A673 (cell line): ENCODE measurements at regions not wholly inside any gene's neighbourhood (a gene's known extent, or its start where the extent isn't known, plus 50 kb on each side); places are given as distances from the start of the nearest gene placed in this dataset.

Source experiments
- BruUV-seq: library from RNA; stranded (reverse); fragments of 400-500 nt; replicated peaks from 2 replicates; lab custom pipeline; 2021; lab: Mats Ljungman, UMichigan
- CTCF ChIA-PET: fragments of 300-600 bp; sonication (Branson Sonifier 250); formaldehyde crosslinking; loops from one replicate; lab custom pipeline; 2022; ENCODE audit warnings: antibody characterized with exemption; lab: Charles Lee
- POLR2A ChIA-PET: fragments of 300-600 bp; sonication (Branson Sonifier 250); formaldehyde crosslinking; loops from one replicate; lab custom pipeline; 2022; ENCODE audit warnings: antibody characterized with exemption; ENCODE audit not compliant: low non-redundant PET; lab: Charles Lee
- DNase-seq: peaks from one replicate; pipeline ENCODE4 v3.0.0-alpha.2; 2015; ENCODE audit warnings: low spot score
- H3K27ac ChIP-seq: fragments of 200-600 bp; sonication (generic); 2 replicates; pipeline ENCODE4 v1.5.1; 2016; ENCODE audit warnings: mixed run types, low read depth, mild to moderate bottlenecking, mixed read lengths, antibody characterized with exemption, low read length; ENCODE audit not compliant: poor library complexity, severe bottlenecking
- H3K27me3 ChIP-seq: fragments of 200-600 bp; sonication (generic); replicated peaks from 2 replicates; pipeline ENCODE4 v1.6.1; 2017; ENCODE audit warnings: mixed run types, low read depth, mild to moderate bottlenecking, mixed read lengths, antibody characterized with exemption, low read length; ENCODE audit not compliant: insufficient read depth, poor library complexity
- H3K36me3 ChIP-seq: fragments of 200-600 bp; sonication (generic); 2 replicates; pipeline ENCODE4 v1.6.1; 2016; ENCODE audit warnings: mixed run types, mild to moderate bottlenecking, mixed read lengths, antibody characterized with exemption, low read length; ENCODE audit not compliant: insufficient read depth, poor library complexity, severe bottlenecking
- H3K4me1 ChIP-seq: fragments of 200-600 bp; sonication (generic); 2 replicates; pipeline ENCODE4 v1.6.1; 2017; ENCODE audit warnings: mixed run types, mild to moderate bottlenecking, mixed read lengths, antibody characterized with exemption, low read length; ENCODE audit not compliant: insufficient read depth, poor library complexity, severe bottlenecking
- H3K4me3 ChIP-seq: fragments of 200-600 bp; sonication (generic); 2 replicates; pipeline ENCODE4 v1.5.1; 2016; ENCODE audit warnings: low read depth, mixed run types, mild to moderate bottlenecking, mixed read lengths, low read length; ENCODE audit not compliant: poor library complexity, severe bottlenecking
- H3K9me3 ChIP-seq: fragments of 200-600 bp; sonication (generic); 2 replicates; pipeline ENCODE4 v1.6.1; 2016; ENCODE audit warnings: mixed run types, low read depth, mild to moderate bottlenecking, mixed read lengths, antibody characterized with exemption, low read length; ENCODE audit not compliant: poor library complexity, severe bottlenecking
- EZH2 ChIP-seq: fragments of 200-600 bp; sonication (generic); IDR thresholded peaks from 2 replicates; pipeline ENCODE4 v1.6.1; 2017; ENCODE audit warnings: borderline replicate concordance, low read depth, mild to moderate bottlenecking, mixed read lengths, antibody characterized with exemption, low read length; ENCODE audit not compliant: poor library complexity, severe bottlenecking
- intact Hi-C: fragments of 100-400 bp; cut with micrococcal nuclease; formaldehyde crosslinking; loops from one replicate; pipeline ENCODE4 v1.10.0; 2022; ENCODE audit not compliant: unreplicated experiment
- TF ChIP-seq, protein P1 (sequence below): fragments of 300-800, 200-600 bp; sonication (generic); conservative IDR thresholded peaks from 2 replicates; pipeline ENCODE4 v1.5.1; 2017; ENCODE audit warnings: low read depth, mild to moderate bottlenecking, antibody characterized with exemption, low read length, moderate library complexity, mixed read lengths

DNA sequence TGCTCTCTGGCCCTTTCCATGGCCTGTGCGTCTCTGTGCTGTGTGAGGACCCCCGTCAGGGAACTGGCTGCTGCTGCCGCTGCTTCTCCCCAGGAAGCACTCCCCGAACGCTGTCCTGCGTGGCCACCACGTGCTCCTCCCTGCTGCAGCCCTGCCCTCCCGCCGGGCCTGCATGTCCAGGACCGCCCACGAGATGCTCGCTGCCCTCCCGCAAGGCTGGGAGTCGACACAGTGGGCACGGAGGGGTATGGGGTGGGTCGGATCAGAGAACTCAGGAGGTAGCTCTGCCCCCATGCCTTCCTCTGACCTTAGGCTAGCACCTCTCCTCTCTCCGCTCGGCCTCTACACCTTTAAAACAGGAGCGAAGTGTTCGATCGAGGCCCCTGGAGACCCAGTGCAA, 171.9 kb upstream of the AJAP1 start:
- CTCF ChIA-PET: no interaction called here
- TF ChIP-seq, protein P1, sequence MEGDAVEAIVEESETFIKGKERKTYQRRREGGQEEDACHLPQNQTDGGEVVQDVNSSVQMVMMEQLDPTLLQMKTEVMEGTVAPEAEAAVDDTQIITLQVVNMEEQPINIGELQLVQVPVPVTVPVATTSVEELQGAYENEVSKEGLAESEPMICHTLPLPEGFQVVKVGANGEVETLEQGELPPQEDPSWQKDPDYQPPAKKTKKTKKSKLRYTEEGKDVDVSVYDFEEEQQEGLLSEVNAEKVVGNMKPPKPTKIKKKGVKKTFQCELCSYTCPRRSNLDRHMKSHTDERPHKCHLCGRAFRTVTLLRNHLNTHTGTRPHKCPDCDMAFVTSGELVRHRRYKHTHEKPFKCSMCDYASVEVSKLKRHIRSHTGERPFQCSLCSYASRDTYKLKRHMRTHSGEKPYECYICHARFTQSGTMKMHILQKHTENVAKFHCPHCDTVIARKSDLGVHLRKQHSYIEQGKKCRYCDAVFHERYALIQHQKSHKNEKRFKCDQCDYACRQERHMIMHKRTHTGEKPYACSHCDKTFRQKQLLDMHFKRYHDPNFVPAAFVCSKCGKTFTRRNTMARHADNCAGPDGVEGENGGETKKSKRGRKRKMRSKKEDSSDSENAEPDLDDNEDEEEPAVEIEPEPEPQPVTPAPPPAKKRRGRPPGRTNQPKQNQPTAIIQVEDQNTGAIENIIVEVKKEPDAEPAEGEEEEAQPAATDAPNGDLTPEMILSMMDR: no peak
- TF ChIP-seq EZH2: no peak
- POLR2A ChIA-PET: no interaction called here
- BruUV-seq: no TSS peak
- H3K4me3 ChIP-seq: no peak overlapping the region
- intact Hi-C loops: no loop called here
- no peaks in the 10 kb centered on the region for H3K36me3 ChIP-seq
- no peak overlapping the region for H3K27ac ChIP-seq
- no peaks in the 10 kb centered on the region for H3K27me3 ChIP-seq
- DNase-seq: no peak
- no peaks in the 10 kb centered on the region for H3K9me3 ChIP-seq
- H3K4me1 ChIP-seq: no peaks in the 10 kb centered on the region

DNA sequence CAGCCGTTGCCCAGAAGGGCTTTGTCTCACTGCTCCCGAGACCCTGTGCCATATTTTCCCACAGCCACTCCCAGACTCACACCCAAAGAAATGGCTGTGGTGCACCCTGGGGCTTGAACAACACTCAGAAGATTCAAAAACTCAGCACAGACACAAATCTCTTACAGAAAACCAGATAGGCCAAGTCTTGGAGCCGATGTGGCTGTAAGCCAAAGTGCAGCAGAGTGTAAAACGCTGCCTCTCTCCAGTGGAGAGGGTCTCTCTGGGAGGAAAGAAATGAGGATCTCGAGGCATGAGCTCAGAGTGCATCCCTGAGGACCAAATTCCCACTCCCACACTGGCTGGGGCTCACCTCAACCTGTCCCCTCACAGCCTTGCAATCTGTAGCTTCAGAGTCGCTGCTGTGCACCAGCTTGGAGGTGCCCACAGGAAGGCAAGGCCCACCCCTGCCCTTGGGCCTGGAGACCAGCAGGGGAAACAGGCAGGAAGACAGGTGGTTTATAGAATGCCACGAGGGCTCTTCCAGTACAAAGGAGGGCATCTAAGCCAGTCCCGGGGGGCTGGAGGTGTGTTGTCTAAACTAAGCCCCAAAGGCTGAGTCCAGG, 171.3 kb upstream of the AJAP1 start:
- POLR2A ChIA-PET: no interaction called here
- no peaks in the 10 kb centered on the region for H3K27me3 ChIP-seq
- CTCF ChIA-PET: no interaction called here
- BruUV-seq: no TSS peak
- TF ChIP-seq, protein P1: no peak
- TF ChIP-seq EZH2: no peak
- no peaks in the 10 kb centered on the region for H3K36me3 ChIP-seq
- intact Hi-C loops: no loop called here
- no peak overlapping the region for H3K4me3 ChIP-seq
- no peak for DNase-seq
- H3K9me3 ChIP-seq: no peaks in the 10 kb centered on the region
- H3K4me1 ChIP-seq: no peaks in the 10 kb centered on the region
- no peak overlapping the region for H3K27ac ChIP-seq

DNA sequence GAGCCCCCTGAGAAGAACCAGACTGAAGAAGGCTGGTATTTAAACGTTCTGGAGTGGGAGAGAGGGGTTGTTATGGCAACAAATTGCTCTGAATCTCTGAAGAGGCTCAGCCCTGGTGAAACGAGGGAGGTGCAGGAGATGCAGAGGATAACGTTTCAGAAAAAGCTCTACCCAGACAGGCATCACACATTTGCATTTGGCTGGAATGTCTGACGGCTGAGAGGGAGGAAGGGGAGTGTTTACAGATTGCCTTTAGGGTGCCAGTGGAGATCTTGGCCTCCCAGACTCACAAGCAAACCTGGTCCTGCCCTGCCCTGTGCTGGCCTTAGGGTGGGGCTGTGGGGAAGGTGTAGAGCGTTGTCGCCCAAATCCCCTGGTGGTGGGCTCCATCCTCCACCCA, 169.0 kb upstream of the AJAP1 start:
- DNase-seq: no peak
- no TSS peak for BruUV-seq
- Histone ChIP-seq H3K4me3 (no peak overlapping the region), H3K27me3 (no peaks in the 10 kb centered on the region), H3K36me3 (no peaks in the 10 kb centered on the region), H3K4me1 (no peaks in the 10 kb centered on the region), H3K9me3 (no peaks in the 10 kb centered on the region), H3K27ac (no peak overlapping the region)
- intact Hi-C loops: no loop called here
- TF ChIP-seq, protein P1: no peak
- TF ChIP-seq EZH2: no peak
- ChIA-PET CTCF (no interaction called here), POLR2A (no interaction called here)
